GM18867 (cell line): ENCODE measurements at regions not wholly inside any gene's neighbourhood (a gene's known extent, or its start where the extent isn't known, plus 50 kb on each side); places are given as distances from the start of the nearest gene placed in this dataset.
"Not testable (repeated sequence)": the region's sequence is repeated elsewhere in the genome, so short reads cannot be mapped to it uniquely, and the experiment has no call there.

Source experiments
- ATAC-seq: cut with Tn5 transposase; IDR thresholded peaks from one replicate; pipeline ENCODE4 v1.9.1; 2021; ENCODE audit warnings: mild to moderate bottlenecking, moderate library complexity; ENCODE audit not compliant: unreplicated experiment

DNA sequence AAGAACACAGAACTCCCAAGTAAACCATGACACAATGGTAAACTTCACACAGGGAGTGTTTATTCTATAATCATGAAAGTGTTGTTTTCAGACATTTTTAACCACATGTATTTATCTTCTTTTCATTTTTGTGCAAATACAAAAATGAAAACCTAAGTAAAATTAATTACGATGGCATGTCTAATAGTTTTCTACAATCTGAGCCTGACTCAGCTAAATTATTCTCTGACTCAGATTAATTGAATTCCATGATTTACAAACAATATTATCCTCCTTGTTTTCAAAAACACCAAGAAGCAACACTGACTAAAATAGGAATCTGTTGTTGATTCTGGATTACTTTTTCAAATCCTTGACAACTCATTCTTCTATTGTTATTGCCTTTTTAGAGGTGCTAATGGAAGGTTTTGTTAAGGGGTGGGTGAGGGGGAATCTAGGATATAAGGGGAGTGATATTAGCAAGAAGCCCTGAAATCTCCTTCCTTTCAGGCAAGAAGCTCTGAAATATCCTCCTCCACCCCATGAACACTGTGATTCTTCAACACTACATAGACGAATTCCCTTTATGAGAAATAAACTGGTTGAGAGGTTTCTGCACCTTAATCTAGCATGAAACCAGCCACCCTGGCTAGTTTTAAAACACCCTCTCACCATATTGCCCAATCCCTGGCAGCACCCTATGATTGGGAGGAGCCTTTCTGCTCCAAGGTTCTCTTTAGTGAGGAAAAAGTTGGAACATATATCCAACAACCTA is 1057.7 kb upstream of the PCDH20 start:
- ATAC-seq: no peak

- ATAC-seq: no peak
These were observed 1038.1 kb upstream of the PCDH20 start for GRCh38 chr13:62453761-62454160.

DNA sequence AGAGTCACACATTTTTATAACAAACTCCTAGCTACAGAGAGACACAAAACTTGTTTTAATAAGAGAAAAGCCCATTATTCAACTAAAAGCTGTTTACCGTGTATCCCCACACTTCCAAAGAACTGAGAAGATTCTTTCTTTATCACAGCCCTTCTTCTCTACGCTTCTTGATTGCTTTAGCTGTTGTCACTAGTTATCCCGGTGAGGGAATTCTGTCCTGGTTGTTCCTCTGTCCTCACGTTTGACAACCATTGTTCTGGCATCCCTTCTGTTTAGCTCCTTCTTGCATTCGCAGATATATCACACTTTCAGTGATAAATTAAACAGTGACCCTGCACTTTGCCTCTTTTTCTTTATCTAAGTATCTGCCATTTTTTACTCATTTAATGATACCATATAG is 1035.1 kb upstream of the PCDH20 start:
- ATAC-seq: no peak

GRCh38 chr13:62447771-62448382 is 1032.2 kb upstream of the PCDH20 start:
- ATAC-seq: not testable (repeated sequence)

- ATAC-seq: no peak
These were observed 1029.2 kb upstream of the PCDH20 start for GRCh38 chr13:62444805-62445204.

DNA sequence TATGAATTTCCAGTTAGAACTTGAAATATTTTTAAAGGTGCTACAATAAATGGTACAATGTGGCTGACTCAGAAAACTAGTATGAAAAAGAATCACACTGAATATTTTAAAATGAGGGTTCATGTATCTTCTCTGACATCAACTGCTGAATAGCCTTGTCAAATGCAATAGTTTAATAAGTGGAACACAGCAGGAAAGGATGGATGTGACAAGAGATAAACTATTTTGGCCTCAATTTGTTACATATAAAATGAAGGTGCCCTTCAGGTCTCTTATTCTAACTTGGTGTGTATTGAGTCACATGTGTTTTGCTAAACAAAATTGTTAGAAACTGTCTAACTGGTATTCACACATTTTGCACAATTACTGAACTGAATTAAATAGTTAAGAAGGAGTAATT is 1018.4 kb upstream of the PCDH20 start:
- ATAC-seq: peak; percentile 8

DNA sequence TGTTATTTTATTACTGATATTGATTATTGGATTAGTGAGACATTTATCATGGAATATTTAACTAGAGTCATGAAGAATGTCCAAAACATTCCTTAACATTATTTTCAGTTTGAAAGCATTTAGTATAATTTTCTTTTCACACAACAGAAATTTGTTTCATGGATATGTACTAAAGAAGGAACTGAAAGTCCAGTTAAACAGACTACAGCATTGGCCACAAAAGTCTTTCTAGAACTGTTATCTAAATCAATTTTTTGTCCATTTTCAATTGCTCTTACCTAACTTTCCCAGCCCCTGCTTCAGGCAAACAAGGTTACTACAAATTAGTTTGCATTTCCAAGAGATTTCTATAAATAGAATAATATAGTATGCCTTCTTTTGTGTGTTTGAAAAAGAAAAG is 1018.0 kb upstream of the PCDH20 start:
- peak; percentile 58 for ATAC-seq

- ATAC-seq: no peak
These were observed 1017.3 kb upstream of the PCDH20 start for GRCh38 chr13:62432906-62433305.

- no peak for ATAC-seq
These were observed 1016.6 kb upstream of the PCDH20 start for GRCh38 chr13:62432295-62432694.

DNA sequence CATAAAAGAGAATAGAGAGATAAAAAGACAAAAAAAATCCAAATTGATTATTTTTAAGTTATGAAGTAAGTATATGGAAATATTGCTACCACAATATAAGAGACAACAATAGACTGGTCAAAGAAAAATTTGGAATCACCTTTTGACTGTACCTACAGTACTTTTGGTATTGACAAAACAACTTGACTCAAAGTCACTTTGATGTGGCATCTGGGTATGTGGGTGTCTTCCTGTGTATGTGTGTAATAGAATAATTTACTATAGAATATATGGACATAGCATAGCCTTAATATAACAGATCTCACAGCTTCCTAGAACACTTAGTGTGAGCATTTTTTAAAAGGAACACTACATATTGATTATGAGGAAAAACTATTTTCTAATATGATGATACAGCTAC is 1016.2 kb upstream of the PCDH20 start:
- no peak for ATAC-seq

DNA sequence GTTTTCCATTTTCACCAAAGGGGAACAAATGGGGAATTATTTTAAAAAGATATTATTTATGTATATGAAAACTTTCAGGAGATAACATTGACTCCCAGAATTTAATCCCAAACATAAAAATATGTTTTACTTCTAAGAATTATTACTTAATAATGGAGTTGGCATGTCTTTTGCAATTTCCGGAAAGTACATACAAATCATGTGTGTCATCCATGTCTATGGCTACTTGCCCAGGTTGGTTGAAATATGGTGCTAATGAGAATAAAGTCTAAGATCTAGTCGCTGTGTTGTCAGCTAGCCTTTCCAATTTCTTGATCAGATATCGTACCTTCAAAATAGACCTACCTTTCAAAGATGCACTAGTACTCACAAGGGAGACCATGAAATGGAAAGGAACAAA is 1003.2 kb upstream of the PCDH20 start:
- ATAC-seq: no peak

DNA sequence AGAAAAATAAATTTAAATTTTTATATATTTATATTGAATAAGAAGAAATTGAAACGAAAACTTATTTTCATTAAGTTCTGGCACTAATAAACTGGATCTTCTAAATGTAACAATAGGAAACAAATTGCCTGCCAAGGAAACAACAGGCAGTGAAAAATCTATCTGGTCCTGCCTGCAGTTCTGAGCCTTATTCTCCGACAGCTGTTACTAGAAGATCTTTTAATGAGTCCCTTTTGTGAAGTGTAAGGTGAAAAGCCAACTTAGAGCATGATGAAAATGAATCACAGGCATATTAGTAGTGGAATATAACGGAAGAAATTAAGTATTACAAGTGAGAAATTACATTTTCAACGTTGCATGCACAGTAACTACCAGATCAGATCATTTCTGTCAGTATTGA is 1002.7 kb upstream of the PCDH20 start:
- ATAC-seq: no peak

GRCh38 chr13:62407871-62408270 is 992.2 kb upstream of the PCDH20 start:
- no peak for ATAC-seq

DNA sequence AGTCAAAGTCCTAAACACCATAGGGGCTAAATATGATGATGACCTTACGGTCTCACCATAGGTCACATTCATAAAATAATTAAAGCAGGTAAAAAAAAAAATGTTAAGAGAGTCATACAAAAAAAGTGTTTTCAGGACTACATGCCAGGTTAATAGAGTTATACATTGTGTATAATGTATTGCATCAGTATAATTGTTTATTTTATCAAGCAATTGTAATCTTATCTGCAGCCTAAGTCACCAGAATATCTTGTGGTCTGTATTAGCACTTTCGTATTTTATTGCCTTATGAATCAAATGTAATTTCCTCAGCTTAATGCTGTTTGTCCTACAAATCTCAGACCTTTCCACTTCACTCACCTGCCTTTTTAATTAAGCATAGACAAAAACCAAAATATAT is 972.9 kb upstream of the PCDH20 start:
- no peak for ATAC-seq

DNA sequence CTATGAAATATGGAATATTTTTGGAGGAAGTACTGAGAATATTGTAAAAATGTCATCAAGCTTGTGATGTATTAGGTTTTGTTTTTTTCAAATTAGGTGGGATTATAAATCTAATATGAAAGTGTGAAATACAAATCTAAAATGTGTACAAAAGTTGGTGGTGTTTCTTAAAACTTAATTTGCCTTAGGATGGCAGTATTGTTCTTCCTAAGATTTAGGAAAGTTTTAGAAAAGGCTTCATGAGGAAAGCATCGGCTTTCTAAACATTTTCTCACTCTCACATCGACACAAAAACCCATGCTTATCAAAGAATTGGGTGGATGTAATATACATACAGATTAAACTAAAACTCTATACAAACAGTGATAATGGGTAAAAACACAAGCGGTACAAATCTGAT is 972.0 kb upstream of the PCDH20 start:
- ATAC-seq: no peak

DNA sequence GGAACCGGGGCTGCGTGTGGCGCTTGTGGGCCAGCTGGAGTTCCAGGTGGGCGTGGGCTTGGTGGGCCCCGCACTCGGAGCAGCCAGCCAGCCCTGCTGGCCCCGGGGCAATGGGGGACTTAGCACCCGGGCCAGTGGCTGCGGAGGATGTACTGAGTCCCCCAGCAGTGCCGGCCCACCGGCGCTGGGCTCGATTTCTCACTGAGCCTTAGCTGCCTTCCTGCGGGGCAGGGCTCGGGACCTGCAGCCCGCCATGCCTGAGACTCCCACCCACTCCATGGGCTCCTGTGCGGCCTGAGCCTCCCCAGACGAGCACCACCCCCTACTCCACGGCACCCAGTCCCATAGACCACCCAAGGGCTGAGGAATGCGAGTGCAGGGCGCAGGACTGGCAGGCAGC is 963.6 kb upstream of the PCDH20 start:
- not testable (repeated sequence) for ATAC-seq

- no peak for ATAC-seq
These were observed 962.2 kb upstream of the PCDH20 start for GRCh38 chr13:62377838-62378237.

DNA sequence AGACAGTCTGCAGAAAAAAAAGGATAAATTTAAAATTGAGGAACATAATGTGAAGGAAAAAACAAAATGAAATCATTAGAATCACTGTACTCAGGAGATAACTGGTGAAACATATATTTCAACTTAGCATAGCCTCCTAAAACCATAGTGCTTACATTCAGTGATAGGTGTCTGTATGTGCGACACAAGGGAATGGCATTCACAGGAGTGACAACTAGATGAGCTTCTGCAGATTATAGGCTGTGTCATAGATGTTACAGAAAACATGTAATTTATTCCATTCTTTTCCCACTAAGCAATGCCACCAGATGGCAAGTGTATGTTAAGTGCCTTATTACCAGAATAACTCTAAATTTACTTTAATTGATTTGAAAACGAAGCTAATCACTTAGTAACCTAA is 960.0 kb upstream of the PCDH20 start:
- no peak for ATAC-seq

DNA sequence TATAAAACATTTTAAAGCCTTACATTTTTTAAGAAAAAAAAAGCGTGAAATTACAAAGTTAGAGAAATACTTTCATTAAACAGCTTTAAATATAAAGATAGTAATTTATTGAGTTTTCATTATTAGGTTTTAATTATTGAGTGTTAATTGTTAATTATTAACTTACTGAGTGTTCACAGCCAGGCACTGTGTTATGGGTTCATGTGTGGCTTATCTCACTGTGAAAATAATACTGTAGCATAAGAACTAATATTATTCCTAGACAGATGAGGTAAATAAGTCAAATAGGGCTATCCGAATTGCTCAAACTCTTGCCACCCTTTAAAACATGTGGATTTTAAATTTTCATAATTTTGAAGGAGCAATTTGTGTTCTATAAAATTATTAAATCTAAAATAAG is 956.1 kb upstream of the PCDH20 start:
- no peak for ATAC-seq

- ATAC-seq: not testable (repeated sequence)
These were observed 952.3 kb upstream of the PCDH20 start for GRCh38 chr13:62367971-62368370.

GRCh38 chr13:62360609-62361008 is 945.0 kb upstream of the PCDH20 start:
- ATAC-seq: no peak

DNA sequence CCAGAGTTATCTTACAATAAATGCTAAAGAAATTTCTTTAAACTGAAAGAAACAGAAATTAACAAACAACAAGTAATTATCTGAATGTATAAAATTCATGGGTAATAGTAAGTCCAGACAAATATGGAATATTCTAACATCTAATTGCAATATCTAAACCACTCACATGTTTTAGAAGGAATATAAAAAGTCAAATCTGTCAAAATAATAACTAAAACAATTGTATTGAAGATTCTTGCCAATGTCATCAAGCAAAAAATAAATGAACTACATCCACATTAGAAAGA is 942.9 kb upstream of the PCDH20 start:
- no peak for ATAC-seq
